HCEC 1CT (cell line): ENCODE measurements at regions not wholly inside any gene's neighbourhood (a gene's known extent, or its start where the extent isn't known, plus 50 kb on each side); places are given as distances from the start of the nearest gene placed in this dataset.
"Not testable (repeated sequence)": the region's sequence is repeated elsewhere in the genome, so short reads cannot be mapped to it uniquely, and the experiment has no call there.

Experiments used
- DNase-seq: peaks from one replicate; pipeline ENCODE4 v3.0.0-alpha.2; 2017

GRCh38 chr15:93932164-93932776 lies 299.1 kb upstream of the MCTP2 start:
- DNase-seq: no peak

DNA sequence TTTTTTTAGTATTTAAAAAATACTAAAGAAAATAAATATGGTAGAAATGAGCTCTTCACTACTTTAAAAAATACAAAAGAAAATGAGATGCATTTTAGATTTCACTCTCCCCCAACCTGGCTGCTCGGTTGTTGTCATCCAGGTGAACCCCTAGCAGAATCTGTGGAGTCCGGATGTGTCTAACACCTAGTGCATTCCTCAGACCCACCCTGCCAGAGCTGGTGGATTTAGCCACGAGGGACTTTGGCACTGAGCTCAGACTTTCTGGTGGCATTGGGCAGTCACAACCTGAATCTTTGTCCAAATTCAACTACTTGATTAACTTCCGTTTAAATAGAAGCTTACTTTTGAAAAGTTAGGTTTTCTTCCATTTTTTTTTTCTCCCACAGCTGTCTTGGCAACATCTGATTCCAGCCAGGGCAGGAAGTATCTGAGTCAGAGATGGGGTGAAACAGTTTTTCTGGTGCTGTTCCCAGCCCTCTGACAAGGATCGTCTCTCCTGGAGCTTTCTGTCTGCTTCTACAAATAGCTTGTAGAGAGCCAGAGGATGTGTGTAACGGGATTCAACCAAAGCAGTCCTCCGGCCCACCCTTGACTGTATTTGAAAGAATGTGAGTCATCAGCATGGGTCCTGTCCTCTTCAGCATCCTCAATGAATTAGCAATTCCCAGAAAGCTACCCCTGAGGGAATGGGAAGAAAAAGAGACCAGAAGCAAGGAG lies 301.8 kb upstream of the MCTP2 start:
- DNase-seq: no peak

DNA sequence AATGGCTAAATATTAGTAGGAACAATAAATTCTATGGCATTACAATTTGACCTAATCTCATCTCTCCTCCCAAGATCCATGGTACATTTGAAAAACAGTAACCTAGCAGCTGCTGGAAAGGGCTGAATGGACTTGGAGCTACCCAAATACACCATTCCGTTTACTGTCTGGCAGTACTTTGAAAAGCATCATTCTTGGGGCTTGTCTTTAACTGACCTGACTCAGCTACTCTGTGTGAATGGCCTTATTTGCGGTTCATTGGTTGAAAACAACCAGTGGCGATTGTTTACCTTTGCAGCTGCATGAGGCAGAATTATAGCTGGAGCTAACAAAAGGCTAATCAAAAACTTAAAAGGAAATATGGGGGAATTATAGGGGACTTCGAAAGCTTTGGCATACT lies 311.2 kb upstream of the MCTP2 start:
- no peak for DNase-seq

DNA sequence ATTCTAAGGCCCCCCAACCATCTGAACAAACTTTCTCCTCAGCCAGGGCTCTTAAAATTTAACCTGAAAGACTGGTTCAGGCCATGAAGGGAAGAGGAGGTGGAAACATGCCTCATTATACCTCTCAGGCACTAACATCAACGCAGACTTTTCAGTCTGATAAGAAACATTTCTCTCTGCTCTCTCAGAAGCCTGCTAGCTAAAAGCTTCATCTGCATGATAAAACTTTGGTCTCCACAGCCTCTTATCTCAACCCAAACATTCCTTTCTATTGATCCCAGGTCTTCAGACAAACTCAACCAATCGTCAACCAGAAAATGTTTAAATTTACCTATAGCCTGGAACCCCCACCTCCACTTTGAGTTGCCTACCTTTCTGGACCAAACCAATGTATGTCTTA lies 312.6 kb upstream of the MCTP2 start:
- not testable (repeated sequence) for DNase-seq

DNA sequence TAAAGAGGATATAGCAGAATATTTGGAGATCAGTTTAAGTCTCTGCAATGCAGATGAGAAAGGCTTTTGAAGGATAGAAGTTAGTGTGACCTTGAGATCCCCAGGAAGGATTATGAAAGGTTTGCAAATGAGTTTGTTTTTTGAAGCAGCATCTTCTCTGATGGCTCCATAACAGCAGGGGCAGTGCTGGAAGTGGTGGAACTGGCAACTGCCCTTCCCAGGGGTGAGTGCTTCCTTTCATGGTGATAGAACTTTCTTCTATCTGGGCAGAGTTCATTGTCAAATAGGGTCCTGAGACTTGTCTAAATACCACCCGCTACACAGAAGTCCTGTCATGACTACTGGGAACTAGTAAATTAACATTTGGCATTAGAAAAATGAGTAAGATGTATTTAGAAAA lies 314.2 kb upstream of the MCTP2 start:
- no peak for DNase-seq

- DNase-seq: no peak
Measured at GRCh38 chr15:93913871-93914270, 317.5 kb upstream of the MCTP2 start.

DNA sequence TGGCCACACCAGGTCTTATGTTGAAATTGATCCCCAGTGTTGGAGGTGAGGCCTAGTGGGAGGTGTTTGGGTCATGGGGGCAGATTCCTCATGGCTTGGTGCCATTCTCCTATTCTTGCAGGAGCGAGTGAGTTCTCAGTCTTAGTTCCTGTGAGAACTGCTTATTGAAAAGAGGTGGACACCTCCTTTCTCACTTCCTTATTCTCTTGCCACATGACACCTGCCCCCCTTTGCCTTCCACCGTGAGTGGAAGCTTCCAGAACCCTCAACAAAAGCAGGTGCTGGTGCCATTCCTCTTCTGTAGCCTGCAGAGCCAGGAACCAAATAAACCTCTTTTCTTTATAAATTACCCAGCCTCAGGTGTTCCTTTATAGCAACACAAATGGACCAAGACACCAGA lies 318.1 kb upstream of the MCTP2 start:
- no peak for DNase-seq

DNA sequence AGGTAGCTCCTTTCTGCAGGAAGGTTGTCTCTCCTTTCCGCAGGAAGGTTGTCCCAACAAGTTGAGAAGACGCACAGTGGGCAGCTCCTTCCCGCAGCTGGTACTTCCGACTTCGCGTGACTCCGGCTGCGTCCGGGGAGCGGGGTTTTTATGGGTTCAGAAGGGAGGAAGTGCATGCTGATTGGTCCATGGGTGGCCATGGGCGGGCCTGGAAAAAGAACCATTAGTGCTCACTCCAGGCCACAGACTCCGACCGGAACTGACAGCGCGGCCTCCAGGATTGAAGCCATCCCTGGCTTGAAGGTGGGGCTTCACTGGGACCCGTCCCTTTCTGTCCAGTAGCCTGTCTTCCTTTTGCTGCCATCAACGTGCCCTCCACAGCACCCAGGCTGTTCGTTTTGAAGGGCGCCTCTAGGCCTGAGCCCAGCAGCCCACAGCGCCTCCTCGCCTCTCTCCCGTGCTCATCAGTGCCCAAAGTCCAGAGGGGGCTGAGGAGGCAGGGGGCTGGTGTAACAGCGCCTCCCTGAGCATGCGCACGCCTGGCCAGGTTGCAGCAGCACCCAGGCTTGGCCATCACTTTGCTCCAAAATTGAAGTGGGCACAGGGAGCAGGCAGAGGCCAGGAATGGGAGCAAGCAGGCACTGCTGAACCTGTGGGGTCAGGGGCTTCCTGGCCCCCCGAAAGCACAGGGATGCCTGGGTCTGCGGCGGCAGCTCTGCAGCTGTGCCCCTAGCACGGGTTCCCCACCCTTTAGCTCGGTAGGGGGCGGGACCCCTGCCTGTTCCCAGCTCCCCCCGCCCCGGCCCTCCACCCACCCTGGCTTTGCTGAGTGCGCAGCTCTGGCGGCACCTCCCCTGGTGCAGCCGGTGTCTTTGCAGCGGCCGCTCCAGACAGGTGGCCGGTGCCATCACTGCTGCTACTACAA lies 330.6 kb upstream of the MCTP2 start:
- DNase-seq: no peak

DNA sequence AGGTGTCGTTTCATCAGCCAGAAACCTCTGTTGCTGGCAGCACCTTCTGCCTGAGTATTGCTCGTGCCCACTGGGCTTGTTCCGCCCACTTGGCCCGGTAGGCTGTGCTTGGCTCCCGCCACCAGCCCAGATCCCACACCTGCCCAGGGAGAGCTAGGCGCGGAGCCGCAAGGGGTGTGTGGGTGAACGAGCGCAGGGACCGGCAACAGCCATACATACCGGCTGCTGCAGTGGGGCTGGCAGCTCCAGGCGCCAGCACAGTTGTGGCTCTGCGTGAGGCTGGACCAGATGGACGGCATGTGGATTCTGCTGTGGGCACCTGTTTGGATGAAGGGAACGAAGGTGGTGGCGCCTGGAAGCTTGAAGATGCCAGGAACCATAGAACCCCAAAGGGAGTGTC lies 331.5 kb upstream of the MCTP2 start:
- DNase-seq: no peak

DNA sequence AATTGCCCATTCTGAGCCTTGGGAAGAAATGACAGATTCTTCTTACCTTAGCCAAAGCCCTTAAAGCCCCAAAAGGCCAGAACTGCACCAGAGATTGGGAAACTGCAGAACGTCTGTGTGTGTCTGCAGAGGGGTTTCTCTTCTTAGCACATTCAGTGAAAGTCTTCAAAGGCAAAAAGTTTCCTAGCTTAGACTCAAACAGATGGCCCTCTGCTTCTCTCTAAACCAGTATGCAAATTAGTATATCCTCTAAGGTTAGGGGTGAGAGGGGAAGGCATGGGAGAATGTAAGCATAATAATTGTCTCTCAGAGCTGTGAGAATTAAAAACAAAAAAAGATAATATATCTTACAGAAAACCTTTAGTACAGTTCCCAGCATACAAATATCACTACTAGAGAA lies 334.0 kb upstream of the MCTP2 start:
- DNase-seq: no peak

- DNase-seq: no peak
Measured at GRCh38 chr15:93895976-93896770, 335.2 kb upstream of the MCTP2 start.

GRCh38 chr15:93894438-93895036 lies 336.8 kb upstream of the MCTP2 start:
- DNase-seq: no peak

GRCh38 chr15:93887151-93887550 lies 344.2 kb upstream of the MCTP2 start:
- DNase-seq: no peak

DNA sequence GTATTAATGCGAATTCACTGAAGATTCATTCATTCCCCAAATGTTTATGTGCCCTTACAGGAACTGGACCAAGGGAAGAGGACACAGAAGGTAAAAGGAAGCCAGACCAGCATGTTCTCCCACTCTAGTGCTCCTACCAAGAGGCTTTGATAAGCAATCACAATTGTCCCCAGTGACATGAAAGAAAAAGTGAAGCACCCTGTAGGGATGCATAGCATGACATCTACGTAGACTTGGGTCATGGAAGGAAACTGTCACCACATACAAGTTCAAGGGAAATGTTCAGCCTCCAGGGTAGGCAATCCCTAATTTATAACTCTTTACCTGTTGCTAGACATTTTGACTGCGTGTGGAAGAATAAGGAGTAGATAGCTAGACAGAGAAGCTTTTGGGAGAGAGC lies 348.6 kb upstream of the MCTP2 start:
- no peak for DNase-seq

DNA sequence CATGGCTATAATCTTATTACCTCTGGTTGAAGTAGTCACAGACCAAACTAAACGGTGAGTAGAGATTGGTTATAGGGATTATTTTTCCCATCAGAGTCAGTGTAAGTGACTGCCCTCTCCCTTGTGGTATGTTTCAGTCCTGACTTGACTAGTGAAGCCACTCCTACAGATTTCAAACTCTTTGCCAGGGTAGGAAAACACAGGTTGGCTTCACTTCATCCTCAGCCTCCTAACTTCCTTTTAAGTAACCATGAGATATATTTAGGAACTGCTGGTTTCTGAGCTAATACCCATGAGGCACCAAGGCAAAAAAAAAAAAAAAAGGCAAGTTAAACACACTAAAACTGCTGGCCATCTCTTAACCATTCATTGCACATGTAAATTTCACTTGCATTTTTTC lies 349.2 kb upstream of the MCTP2 start:
- no peak for DNase-seq

DNA sequence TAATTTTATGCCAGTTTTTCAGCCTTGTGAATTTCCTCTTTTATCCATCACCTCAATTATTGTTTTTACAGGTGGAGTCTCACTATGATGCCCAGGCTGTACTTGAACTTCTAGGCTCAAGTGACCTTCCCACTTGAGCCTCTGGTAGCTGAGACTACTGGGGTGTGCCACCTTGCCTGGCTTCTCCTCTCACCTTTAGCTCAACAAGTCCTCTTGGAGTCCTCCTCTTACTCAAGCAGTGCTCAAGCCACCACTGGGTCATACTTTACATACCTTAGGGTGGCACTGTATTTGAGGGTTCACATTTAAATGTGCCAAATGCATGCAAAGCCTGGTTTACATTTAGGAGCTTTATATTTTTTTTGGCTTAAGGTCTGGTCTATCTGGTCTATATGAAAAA lies 350.1 kb upstream of the MCTP2 start:
- no peak for DNase-seq

DNA sequence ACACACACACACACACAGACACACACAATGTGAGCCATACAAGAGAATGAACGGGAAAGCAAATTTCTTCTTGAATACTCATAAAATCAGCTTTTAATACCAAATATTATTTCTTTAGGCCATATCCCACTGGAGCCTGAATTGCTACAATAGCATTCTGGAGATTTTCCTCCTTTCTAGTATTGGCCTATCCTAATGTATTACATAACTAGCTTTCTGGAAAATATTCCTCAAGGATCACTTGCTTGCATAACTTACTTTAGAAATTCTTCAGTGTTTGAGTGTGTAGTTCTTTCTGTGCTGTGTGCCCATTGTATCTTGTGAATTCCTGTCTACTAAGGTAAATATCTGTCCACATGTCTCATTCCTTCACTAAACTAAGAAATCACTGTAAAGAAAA lies 351.0 kb upstream of the MCTP2 start:
- DNase-seq: no peak

- DNase-seq: no peak
Measured at GRCh38 chr15:93870583-93870982, 360.8 kb upstream of the MCTP2 start.

DNA sequence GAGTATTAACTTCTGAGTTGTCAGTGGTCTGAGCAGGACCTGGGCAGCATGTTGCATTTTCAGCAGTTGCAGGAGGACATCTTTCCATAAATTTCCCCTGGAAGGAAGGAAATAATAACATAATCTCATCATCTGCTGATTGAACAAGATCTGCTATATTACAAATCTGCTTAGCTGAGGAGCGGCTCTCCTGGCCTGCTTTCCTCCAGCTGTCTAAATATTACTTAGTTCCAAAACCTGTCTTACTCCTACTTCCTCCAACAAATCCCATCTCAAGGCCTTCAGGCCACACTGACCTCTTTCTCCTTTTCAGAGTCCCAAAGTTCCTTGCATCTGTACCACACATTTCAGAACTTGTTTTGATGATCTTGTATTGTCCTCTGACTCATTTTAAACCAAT lies 364.4 kb upstream of the MCTP2 start:
- DNase-seq: no peak

- no peak for DNase-seq
Measured at GRCh38 chr15:93866476-93866875, 364.9 kb upstream of the MCTP2 start.

DNA sequence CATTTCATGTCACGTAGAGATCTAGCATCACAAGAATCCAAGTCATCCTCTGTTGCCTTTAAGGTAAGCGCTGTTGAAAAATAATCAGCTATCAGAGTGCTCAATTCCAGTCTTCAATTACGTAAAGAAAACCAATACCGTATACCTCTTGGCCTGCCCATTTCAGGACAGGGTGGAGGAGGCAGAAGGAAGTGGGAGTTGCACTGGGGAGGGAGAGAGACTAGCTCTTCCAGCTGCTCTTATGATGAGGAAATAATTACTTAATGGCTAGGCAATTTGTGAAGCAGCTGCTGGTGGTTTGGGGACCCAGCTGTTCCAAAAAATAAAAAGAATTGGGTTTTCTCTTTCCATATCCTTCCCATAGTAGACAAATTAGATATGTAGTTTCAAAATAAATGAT lies 365.8 kb upstream of the MCTP2 start:
- no peak for DNase-seq

- no peak for DNase-seq
Measured at GRCh38 chr15:93862791-93863190, 368.6 kb upstream of the MCTP2 start.
